Transverse colon (tissue), 3 donors: ENCODE measurements at regions not wholly inside any gene's neighbourhood (a gene's known extent, or its start where the extent isn't known, plus 50 kb on each side); places are given as distances from the start of the nearest gene placed in this dataset.

Experiments used
- POLR2A ChIP-seq: fragments of 450-650 bp; IDR thresholded peaks from one replicate; pipeline ENCODE4 v1.6.1; 2016; ENCODE audit warnings: antibody characterized with exemption, mild to moderate bottlenecking, moderate library complexity
- TF ChIP-seq, protein P1 (sequence below), 5 experiments: fragments of 200-600 bp in 3 of 5; fragments of 450-650 bp in 2 of 5; sonication (generic) in 3 of 5; IDR thresholded peaks; 1 replicate in 2 of 5; 2 replicates in 3 of 5; pipeline ENCODE4 v1.5.1; 2016 to 2017; ENCODE audit warnings: antibody characterized with exemption in 5 of 5, inconsistent platforms in 3 of 5, mild to moderate bottlenecking in 2 of 5, moderate library complexity in 1 of 5

DNA sequence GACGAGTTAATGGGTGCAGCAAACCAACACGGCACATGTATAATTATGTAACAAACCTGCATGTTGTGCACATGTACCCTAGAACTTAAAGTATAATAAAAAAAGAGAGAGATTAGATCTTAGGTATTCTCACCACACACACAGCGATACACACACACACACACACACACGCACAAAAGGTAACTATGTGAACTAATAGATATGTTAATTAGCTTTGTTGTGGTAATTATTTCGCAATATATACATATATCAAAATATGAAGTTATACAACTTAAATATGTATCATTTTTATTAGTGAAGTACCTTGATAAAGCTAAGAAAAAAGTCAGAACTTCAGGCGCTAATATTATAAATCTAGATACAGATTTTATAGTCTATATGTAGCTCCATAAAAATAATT is 849.2 kb downstream of the IPMK start:
- TF ChIP-seq, protein P1, sequence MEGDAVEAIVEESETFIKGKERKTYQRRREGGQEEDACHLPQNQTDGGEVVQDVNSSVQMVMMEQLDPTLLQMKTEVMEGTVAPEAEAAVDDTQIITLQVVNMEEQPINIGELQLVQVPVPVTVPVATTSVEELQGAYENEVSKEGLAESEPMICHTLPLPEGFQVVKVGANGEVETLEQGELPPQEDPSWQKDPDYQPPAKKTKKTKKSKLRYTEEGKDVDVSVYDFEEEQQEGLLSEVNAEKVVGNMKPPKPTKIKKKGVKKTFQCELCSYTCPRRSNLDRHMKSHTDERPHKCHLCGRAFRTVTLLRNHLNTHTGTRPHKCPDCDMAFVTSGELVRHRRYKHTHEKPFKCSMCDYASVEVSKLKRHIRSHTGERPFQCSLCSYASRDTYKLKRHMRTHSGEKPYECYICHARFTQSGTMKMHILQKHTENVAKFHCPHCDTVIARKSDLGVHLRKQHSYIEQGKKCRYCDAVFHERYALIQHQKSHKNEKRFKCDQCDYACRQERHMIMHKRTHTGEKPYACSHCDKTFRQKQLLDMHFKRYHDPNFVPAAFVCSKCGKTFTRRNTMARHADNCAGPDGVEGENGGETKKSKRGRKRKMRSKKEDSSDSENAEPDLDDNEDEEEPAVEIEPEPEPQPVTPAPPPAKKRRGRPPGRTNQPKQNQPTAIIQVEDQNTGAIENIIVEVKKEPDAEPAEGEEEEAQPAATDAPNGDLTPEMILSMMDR (IDR thresholded peaks at IDR 0.05) = no peak
- TF ChIP-seq POLR2A = no peak
